RWPE2 (cell line): ENCODE measurements at regions not wholly inside any gene's neighbourhood (a gene's known extent, or its start where the extent isn't known, plus 50 kb on each side); places are given as distances from the start of the nearest gene placed in this dataset.

ENCODE experiments used
- ATAC-seq: fragments of 200-7000 bp; cut with Tn5 transposase; 3 replicates; pipeline ENCODE4 v1.9.1; 2021; ENCODE audit warnings: low read depth
- DNase-seq: peaks from one replicate; pipeline ENCODE4 v3.0.0-alpha.2; 2020; ENCODE audit warnings: low spot score
- H3K27ac ChIP-seq: fragments of 450-650 bp; 2 replicates; pipeline ENCODE4 v1.5.1; 2017; ENCODE audit warnings: mild to moderate bottlenecking; ENCODE audit not compliant: poor library complexity, severe bottlenecking
- H3K27me3 ChIP-seq: fragments of 250-450 bp; sonication (Bioruptor Pico); 2 replicates; pipeline ENCODE4 v1.5.1; 2021; ENCODE audit warnings: mild to moderate bottlenecking, moderate library complexity; ENCODE audit not compliant: insufficient read depth, poor library complexity, severe bottlenecking
- H3K36me3 ChIP-seq: fragments of 250-450 bp; sonication (Bioruptor Pico); 2 replicates; pipeline ENCODE4 v1.5.1; 2020; ENCODE audit warnings: low read depth, mild to moderate bottlenecking, moderate library complexity
- H3K4me1 ChIP-seq: fragments of 250-450 bp; sonication (Bioruptor Pico); 2 replicates; pipeline ENCODE4 v1.5.1; 2021; ENCODE audit warnings: mild to moderate bottlenecking, moderate library complexity; ENCODE audit not compliant: insufficient read depth, poor library complexity, severe bottlenecking
- H3K4me3 ChIP-seq: fragments of 250-450 bp; sonication (Bioruptor Pico); 2 replicates; pipeline ENCODE4 v1.5.1; 2021; ENCODE audit warnings: mild to moderate bottlenecking, moderate library complexity; ENCODE audit not compliant: severe bottlenecking
- H3K9me3 ChIP-seq: fragments of 250-450 bp; sonication (Bioruptor Pico); 2 replicates; pipeline ENCODE4 v1.5.1; 2021; ENCODE audit warnings: mild to moderate bottlenecking, moderate library complexity; ENCODE audit not compliant: severe bottlenecking
- CTCF ChIP-seq: fragments of 450-650 bp; IDR thresholded peaks from one replicate; pipeline ENCODE4 v1.5.1; 2017; ENCODE audit warnings: mild to moderate bottlenecking, moderate library complexity; ENCODE audit not compliant: poor library complexity, severe bottlenecking

GRCh38 chr11:116403794-116404461, 368.9 kb downstream of the BUD13 start:
- Histone ChIP-seq H3K27me3 (no peaks in the 10 kb centered on the region), H3K27ac (no peak overlapping the region), H3K36me3 (no peaks in the 10 kb centered on the region), H3K4me1 (no peaks in the 10 kb centered on the region), H3K4me3 (no peak overlapping the region), H3K9me3 (no peaks in the 10 kb centered on the region)
- TF ChIP-seq CTCF = no peak
- no peak for ATAC-seq
- no peak for DNase-seq

- no peak overlapping the region for H3K27ac ChIP-seq
- ATAC-seq = no peak
- H3K4me1 ChIP-seq = no peaks in the 10 kb centered on the region
- TF ChIP-seq CTCF = no peak
- no peak overlapping the region for H3K4me3 ChIP-seq
- H3K9me3 ChIP-seq = no peaks in the 10 kb centered on the region
- H3K27me3 ChIP-seq = no peaks in the 10 kb centered on the region
- DNase-seq = no peak
- H3K36me3 ChIP-seq = no peaks in the 10 kb centered on the region
Observed at GRCh38 chr11:116400081-116400480, 372.7 kb downstream of the BUD13 start.

- DNase-seq (no peak), ATAC-seq (no peak)
- no peak overlapping the region for H3K27ac ChIP-seq
- no peak overlapping the region for H3K4me3 ChIP-seq
- H3K36me3 ChIP-seq = no peaks in the 10 kb centered on the region
- no peak for TF ChIP-seq CTCF
- no peaks in the 10 kb centered on the region for H3K4me1 ChIP-seq
- H3K9me3 ChIP-seq = no peaks in the 10 kb centered on the region
- no peaks in the 10 kb centered on the region for H3K27me3 ChIP-seq
Observed at GRCh38 chr11:116397602-116398084, 375.1 kb downstream of the BUD13 start.

GRCh38 chr11:116396331-116396730, 376.5 kb downstream of the BUD13 start:
- H3K27ac ChIP-seq = no peak overlapping the region
- ATAC-seq = no peak
- TF ChIP-seq CTCF = no peak

GRCh38 chr11:116394022-116394421, 378.8 kb downstream of the BUD13 start:
- Histone ChIP-seq H3K9me3 (no peaks in the 10 kb centered on the region), H3K27me3 (no peaks in the 10 kb centered on the region), H3K27ac (no peak overlapping the region), H3K36me3 (no peaks in the 10 kb centered on the region), H3K4me1 (no peaks in the 10 kb centered on the region), H3K4me3 (no peak overlapping the region)
- ATAC-seq (no peak), DNase-seq (no peak)
- TF ChIP-seq CTCF = no peak

More at GRCh38 chr11:116396331-116396730, 376.5 kb downstream of the BUD13 start:
- no peak for DNase-seq
- Histone ChIP-seq H3K36me3 (no peaks in the 10 kb centered on the region), H3K4me1 (no peaks in the 10 kb centered on the region), H3K27me3 (no peaks in the 10 kb centered on the region), H3K9me3 (no peaks in the 10 kb centered on the region), H3K4me3 (no peak overlapping the region)
